Neural progenitor cell (in vitro differentiated cells): ENCODE measurements at regions not wholly inside any gene's neighbourhood (a gene's known extent, or its start where the extent isn't known, plus 50 kb on each side); places are given as distances from the start of the nearest gene placed in this dataset.

Source experiments
- DNase-seq: peaks from one replicate; pipeline ENCODE4 v3.0.0-alpha.2; 2016; ENCODE audit warnings: low spot score
- H2AFZ ChIP-seq: fragments of 200-600 bp; sonication (generic); replicated peaks from 2 replicates; pipeline ENCODE4 v1.6.1; 2016; ENCODE audit warnings: antibody characterized with exemption
- H3F3A ChIP-seq: fragments of 200-600 bp; sonication (generic); 2 replicates; pipeline ENCODE4 v1.6.1; 2016; ENCODE audit warnings: antibody characterized with exemption, low read depth
- H3K27ac ChIP-seq: fragments of 200-600 bp; sonication (generic); 2 replicates; pipeline ENCODE4 v1.5.1; 2016; ENCODE audit warnings: mild to moderate bottlenecking
- H3K27me3 ChIP-seq: fragments of 200-600 bp; sonication (generic); 2 replicates; pipeline ENCODE4 v1.6.1; 2016; ENCODE audit warnings: mild to moderate bottlenecking, moderate library complexity
- H3K36me3 ChIP-seq: fragments of 200-600 bp; sonication (generic); 2 replicates; pipeline ENCODE4 v1.5.1; 2016
- H3K4me1 ChIP-seq: fragments of 200-600 bp; sonication (generic); 2 replicates; pipeline ENCODE4 v1.6.1; 2016; ENCODE audit warnings: mixed run types
- H3K4me2 ChIP-seq: fragments of 200-600 bp; sonication (generic); 2 replicates; pipeline ENCODE4 v1.6.1; 2016
- H3K4me3 ChIP-seq: fragments of 200-600 bp; sonication (generic); 2 replicates; pipeline ENCODE4 v1.5.1; 2016
- H3K79me2 ChIP-seq: fragments of 200-600 bp; sonication (generic); 2 replicates; pipeline ENCODE4 v1.6.1; 2016; ENCODE audit warnings: low read depth
- H3K9ac ChIP-seq: fragments of 200-600 bp; sonication (generic); 2 replicates; pipeline ENCODE4 v1.6.1; 2016
- H3K9me3 ChIP-seq: fragments of 200-600 bp; sonication (generic); 2 replicates; pipeline ENCODE4 v1.5.1; 2016; ENCODE audit warnings: low read depth
- H4K20me1 ChIP-seq: fragments of 200-600 bp; sonication (generic); 2 replicates; pipeline ENCODE4 v1.6.1; 2016; ENCODE audit warnings: low read depth
- H3K27ac Mint-ChIP-seq: 3 replicates; pipeline ENCODE4 v1.8.0; 2021; ENCODE audit warnings: mixed read lengths
- H3K27me3 Mint-ChIP-seq: 2 replicates; pipeline ENCODE4 v1.8.0; 2022; ENCODE audit warnings: low read depth, mild to moderate bottlenecking, inconsistent platforms, moderate library complexity, mixed read lengths; ENCODE audit not compliant: insufficient read depth
- H3K36me3 Mint-ChIP-seq: 3 replicates; pipeline ENCODE4 v1.8.0; 2021; ENCODE audit warnings: mixed read lengths
- H3K4me1 Mint-ChIP-seq: 3 replicates; pipeline ENCODE4 v1.8.0; 2021; ENCODE audit warnings: mixed read lengths
- H3K4me3 Mint-ChIP-seq: 3 replicates; pipeline ENCODE4 v1.8.0; 2021; ENCODE audit warnings: mild to moderate bottlenecking, moderate library complexity, mixed read lengths
- H3K9me3 Mint-ChIP-seq: 3 replicates; pipeline ENCODE4 v1.8.0; 2020; ENCODE audit warnings: mixed read lengths
- EZH2 ChIP-seq: fragments of 200-600 bp; sonication (generic); IDR thresholded peaks from 2 replicates; pipeline ENCODE4 v1.6.1; 2017; ENCODE audit warnings: antibody characterized with exemption, mild to moderate bottlenecking, moderate library complexity
- EZH2phosphoT487 ChIP-seq: fragments of 200-600 bp; sonication (generic); IDR thresholded peaks from 2 replicates; pipeline ENCODE4 v1.6.1; 2017; ENCODE audit warnings: antibody characterized with exemption
- TF ChIP-seq, protein P1 (sequence below): fragments of 200-600 bp; sonication (generic); IDR thresholded peaks from 2 replicates; pipeline ENCODE4 v1.5.1; 2017; ENCODE audit warnings: antibody characterized with exemption, mild to moderate bottlenecking

DNA sequence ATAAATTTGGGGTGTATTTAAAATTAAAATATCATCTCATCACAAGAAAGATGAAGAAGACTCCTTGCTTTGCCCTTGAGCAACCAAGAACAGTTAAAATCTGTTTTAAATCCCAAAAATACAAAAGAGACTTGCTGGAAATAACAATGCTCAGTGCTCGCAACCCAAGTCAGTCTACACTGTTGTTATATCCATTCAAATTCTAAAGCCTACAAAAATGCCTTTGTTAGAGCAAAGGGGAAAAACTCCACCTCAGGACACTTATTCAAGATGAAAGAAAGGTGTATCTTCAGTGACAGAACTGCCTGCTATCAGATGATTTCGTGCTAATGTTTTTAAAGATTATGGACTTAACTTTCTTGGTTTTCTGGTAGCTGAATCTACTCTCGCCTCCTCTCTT lies 111.9 kb upstream of the TANK start:
- H3K4me3 Mint-ChIP-seq: no peak overlapping the region
- no peak overlapping the region for H3K27ac Mint-ChIP-seq
- H3K36me3 ChIP-seq: no peaks in the 10 kb centered on the region
- no peaks in the 10 kb centered on the region for H3K27me3 Mint-ChIP-seq
- no peaks in the 10 kb centered on the region for H3F3A ChIP-seq
- no peak for TF ChIP-seq EZH2phosphoT487
- TF ChIP-seq, protein P1, sequence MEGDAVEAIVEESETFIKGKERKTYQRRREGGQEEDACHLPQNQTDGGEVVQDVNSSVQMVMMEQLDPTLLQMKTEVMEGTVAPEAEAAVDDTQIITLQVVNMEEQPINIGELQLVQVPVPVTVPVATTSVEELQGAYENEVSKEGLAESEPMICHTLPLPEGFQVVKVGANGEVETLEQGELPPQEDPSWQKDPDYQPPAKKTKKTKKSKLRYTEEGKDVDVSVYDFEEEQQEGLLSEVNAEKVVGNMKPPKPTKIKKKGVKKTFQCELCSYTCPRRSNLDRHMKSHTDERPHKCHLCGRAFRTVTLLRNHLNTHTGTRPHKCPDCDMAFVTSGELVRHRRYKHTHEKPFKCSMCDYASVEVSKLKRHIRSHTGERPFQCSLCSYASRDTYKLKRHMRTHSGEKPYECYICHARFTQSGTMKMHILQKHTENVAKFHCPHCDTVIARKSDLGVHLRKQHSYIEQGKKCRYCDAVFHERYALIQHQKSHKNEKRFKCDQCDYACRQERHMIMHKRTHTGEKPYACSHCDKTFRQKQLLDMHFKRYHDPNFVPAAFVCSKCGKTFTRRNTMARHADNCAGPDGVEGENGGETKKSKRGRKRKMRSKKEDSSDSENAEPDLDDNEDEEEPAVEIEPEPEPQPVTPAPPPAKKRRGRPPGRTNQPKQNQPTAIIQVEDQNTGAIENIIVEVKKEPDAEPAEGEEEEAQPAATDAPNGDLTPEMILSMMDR: no peak
- no peak for TF ChIP-seq EZH2
- H3K4me1 ChIP-seq: no peaks in the 10 kb centered on the region
- no peak overlapping the region for H3K4me3 ChIP-seq
- H3K9me3 ChIP-seq: no peaks in the 10 kb centered on the region
- H3K79me2 ChIP-seq: no peaks in the 10 kb centered on the region
- no peak overlapping the region for H3K4me2 ChIP-seq
- H3K9me3 Mint-ChIP-seq: no peaks in the 10 kb centered on the region
- peaks cover 12% of the 10 kb centered on the region for H3K4me1 Mint-ChIP-seq
- H3K9ac ChIP-seq: no peak overlapping the region
- no peaks in the 10 kb centered on the region for H3K27me3 ChIP-seq
- no peaks in the 10 kb centered on the region for H3K36me3 Mint-ChIP-seq
- DNase-seq: no peak
- no peak overlapping the region for H2AFZ ChIP-seq
- H4K20me1 ChIP-seq: no peaks in the 10 kb centered on the region
- H3K27ac ChIP-seq: no peak overlapping the region

GRCh38 chr2:161049559-161049958 lies 110.7 kb upstream of the TANK start:
- H3K27ac Mint-ChIP-seq: no peak overlapping the region
- Histone ChIP-seq H3K79me2 (no peaks in the 10 kb centered on the region), H3K9me3 (no peaks in the 10 kb centered on the region), H3K27ac (no peak overlapping the region), H3K4me2 (no peak overlapping the region), H4K20me1 (no peaks in the 10 kb centered on the region), H3K4me1 (no peaks in the 10 kb centered on the region), H3K4me3 (no peak overlapping the region), H3K9ac (no peak overlapping the region), H2AFZ (no peak overlapping the region), H3K36me3 (no peaks in the 10 kb centered on the region), H3F3A (no peaks in the 10 kb centered on the region), H3K27me3 (no peaks in the 10 kb centered on the region)
- no peak overlapping the region for H3K4me3 Mint-ChIP-seq
- no peaks in the 10 kb centered on the region for H3K4me1 Mint-ChIP-seq
- DNase-seq: no peak
- TF ChIP-seq EZH2phosphoT487 (no peak), EZH2 (no peak)
- TF ChIP-seq, protein P1: no peak
- no peaks in the 10 kb centered on the region for H3K36me3 Mint-ChIP-seq
- H3K9me3 Mint-ChIP-seq: no peaks in the 10 kb centered on the region
- no peaks in the 10 kb centered on the region for H3K27me3 Mint-ChIP-seq

- no peak for DNase-seq
- no peak overlapping the region for H3K9ac ChIP-seq
- H3K79me2 ChIP-seq: no peaks in the 10 kb centered on the region
- Mint-ChIP-seq H3K4me3 (no peak overlapping the region), H3K36me3 (no peaks in the 10 kb centered on the region), H3K27ac (no peak overlapping the region), H3K9me3 (no peaks in the 10 kb centered on the region), H3K27me3 (no peaks in the 10 kb centered on the region), H3K4me1 (no peaks in the 10 kb centered on the region)
- H2AFZ ChIP-seq: no peak overlapping the region
- H4K20me1 ChIP-seq: no peaks in the 10 kb centered on the region
- TF ChIP-seq, protein P1: no peak
- no peak for TF ChIP-seq EZH2
- no peaks in the 10 kb centered on the region for H3K36me3 ChIP-seq
- no peaks in the 10 kb centered on the region for H3K27me3 ChIP-seq
- H3F3A ChIP-seq: no peaks in the 10 kb centered on the region
- no peak overlapping the region for H3K4me3 ChIP-seq
- no peaks in the 10 kb centered on the region for H3K9me3 ChIP-seq
- no peaks in the 10 kb centered on the region for H3K4me1 ChIP-seq
- no peak overlapping the region for H3K4me2 ChIP-seq
- H3K27ac ChIP-seq: no peak overlapping the region
Measured at GRCh38 chr2:161052214-161052613, 108.0 kb upstream of the TANK start.

DNA sequence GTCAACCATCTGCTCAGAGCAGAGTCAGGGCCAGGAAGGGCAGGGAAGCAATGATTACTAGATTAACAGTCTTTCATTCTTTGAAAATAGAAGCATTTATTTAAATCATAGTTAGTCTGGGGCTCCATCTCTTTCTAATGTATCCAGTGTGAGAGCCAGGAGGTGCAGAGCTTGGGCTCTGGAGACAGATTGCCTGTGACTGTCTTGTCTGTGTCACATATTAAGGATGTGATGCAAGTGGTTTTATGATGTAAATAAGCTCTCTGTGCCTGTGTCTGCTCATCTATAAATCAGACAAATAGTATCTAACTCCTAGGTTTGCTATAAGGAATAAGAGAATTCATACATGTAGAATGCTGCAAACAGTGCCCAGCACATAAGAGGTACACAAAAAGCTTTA lies 104.9 kb upstream of the TANK start:
- no peaks in the 10 kb centered on the region for H3K36me3 Mint-ChIP-seq
- TF ChIP-seq, protein P1: no peak
- TF ChIP-seq EZH2 (no peak), EZH2phosphoT487 (no peak)
- no peak overlapping the region for H3K4me2 ChIP-seq
- H2AFZ ChIP-seq: no peak overlapping the region
- no peaks in the 10 kb centered on the region for H3F3A ChIP-seq
- H3K27me3 ChIP-seq: no peaks in the 10 kb centered on the region
- no peak overlapping the region for H3K27ac Mint-ChIP-seq
- no peak overlapping the region for H3K9ac ChIP-seq
- peaks cover 2% of the 10 kb centered on the region for H3K27me3 Mint-ChIP-seq
- no peaks in the 10 kb centered on the region for H3K4me1 Mint-ChIP-seq
- H4K20me1 ChIP-seq: no peaks in the 10 kb centered on the region
- no peaks in the 10 kb centered on the region for H3K79me2 ChIP-seq
- H3K4me3 Mint-ChIP-seq: no peak overlapping the region
- H3K4me1 ChIP-seq: no peaks in the 10 kb centered on the region
- H3K9me3 Mint-ChIP-seq: no peaks in the 10 kb centered on the region
- no peaks in the 10 kb centered on the region for H3K36me3 ChIP-seq
- no peak overlapping the region for H3K27ac ChIP-seq
- no peaks in the 10 kb centered on the region for H3K9me3 ChIP-seq
- no peak overlapping the region for H3K4me3 ChIP-seq
- no peak for DNase-seq
